ENCODE measurements at regions not wholly inside any gene's neighbourhood (a gene's known extent, or its start where the extent isn't known, plus 50 kb on each side); places are given as distances from the start of the nearest gene placed in this dataset.
A peak's percentile ranks its signal among the peaks of the same experiment; 100 is the strongest.

DNA sequence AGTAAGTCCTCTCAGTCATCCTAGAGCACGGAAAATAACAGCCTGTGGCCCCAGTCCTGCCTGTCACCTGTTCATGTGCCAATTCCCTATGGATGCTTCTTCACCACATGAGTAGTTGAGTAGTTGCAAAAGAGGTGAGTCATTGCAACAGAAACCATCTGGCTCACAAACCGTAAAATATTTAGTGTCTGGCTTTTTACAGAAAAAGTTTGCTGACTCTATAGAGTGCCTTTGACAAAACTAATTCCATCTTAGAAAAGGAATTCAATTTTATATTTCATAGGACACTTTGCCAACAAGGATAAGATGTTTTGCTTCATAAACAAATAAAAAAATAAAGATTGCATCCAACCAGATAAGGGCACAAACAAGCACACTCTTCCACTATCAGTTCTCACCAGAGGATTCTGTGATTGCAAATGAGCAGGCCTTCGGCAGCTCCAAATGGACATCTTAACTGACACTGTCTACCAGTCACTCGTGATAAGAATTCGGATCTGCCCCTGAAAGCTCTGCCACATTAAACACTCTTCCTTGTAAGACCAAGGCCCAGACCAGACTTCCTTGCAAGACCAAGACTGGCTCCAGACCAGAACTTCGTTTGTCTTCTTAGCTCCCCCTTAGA lies 242.7 kb upstream of the SEMA3C start (continued):
- no peak for TF ChIP-seq KLF1 (tag by site-specific recombination; IDR thresholded peaks at IDR 0.05)
- no peak for TF ChIP-seq ZNF560 (tag by site-specific recombination; IDR thresholded peaks at IDR 0.05; ENCODE audit: borderline replicate concordance)
- TF ChIP-seq ZNF433 (tag by site-specific recombination; IDR thresholded peaks at IDR 0.05; ENCODE audit: low read depth), result no peak
- no peak for TF ChIP-seq ZNF354C (tag by site-specific recombination; IDR thresholded peaks at IDR 0.05; ENCODE audit: borderline replicate concordance, low read depth)
- TF ChIP-seq ZBTB1 (tag by site-specific recombination; IDR thresholded peaks at IDR 0.05), result no peak
- TF ChIP-seq ZNF214 (tag by site-specific recombination; IDR thresholded peaks at IDR 0.05; ENCODE audit: borderline replicate concordance), result no peak
- no peak for TF ChIP-seq YY2 (tag by site-specific recombination; IDR thresholded peaks at IDR 0.05)
- TF ChIP-seq ZNF629 (tag by site-specific recombination; IDR thresholded peaks at IDR 0.05), result peak; percentile 36; the same call in 1 of the 2 replicates
- TF ChIP-seq ZSCAN23 (tag by site-specific recombination; IDR thresholded peaks at IDR 0.05), result no peak
- TF ChIP-seq GLI4 (tag by site-specific recombination; IDR thresholded peaks at IDR 0.05), result no peak
- TF ChIP-seq HOXA7 (CRISPR knock-in tag; IDR thresholded peaks at IDR 0.05; ENCODE audit: borderline replicate concordance), result no peak
- no peak for TF ChIP-seq ZNF791 (tag by site-specific recombination; IDR thresholded peaks at IDR 0.05)
- TF ChIP-seq ZBTB8A (tag by site-specific recombination; IDR thresholded peaks at IDR 0.05), result no peak
- TF ChIP-seq BCL11B (tag by site-specific recombination; IDR thresholded peaks at IDR 0.05; ENCODE audit: low read depth), result no peak
- no peak for TF ChIP-seq ZBTB7A (tag by site-specific recombination; IDR thresholded peaks at IDR 0.05; ENCODE audit: low read depth)
- TF ChIP-seq ZNF302 (tag by site-specific recombination; IDR thresholded peaks at IDR 0.05; ENCODE audit: low read depth), result 0 out of 2 replicates have a peak, but pooled peaks have one; percentile 34
- TF ChIP-seq, protein P1, sequence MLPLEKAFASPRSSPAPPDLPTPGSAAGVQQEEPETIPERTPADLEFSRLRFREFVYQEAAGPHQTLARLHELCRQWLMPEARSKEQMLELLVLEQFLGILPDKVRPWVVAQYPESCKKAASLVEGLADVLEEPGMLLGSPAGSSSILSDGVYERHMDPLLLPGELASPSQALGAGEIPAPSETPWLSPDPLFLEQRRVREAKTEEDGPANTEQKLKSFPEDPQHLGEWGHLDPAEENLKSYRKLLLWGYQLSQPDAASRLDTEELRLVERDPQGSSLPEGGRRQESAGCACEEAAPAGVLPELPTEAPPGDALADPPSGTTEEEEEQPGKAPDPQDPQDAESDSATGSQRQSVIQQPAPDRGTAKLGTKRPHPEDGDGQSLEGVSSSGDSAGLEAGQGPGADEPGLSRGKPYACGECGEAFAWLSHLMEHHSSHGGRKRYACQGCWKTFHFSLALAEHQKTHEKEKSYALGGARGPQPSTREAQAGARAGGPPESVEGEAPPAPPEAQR (tag by site-specific recombination; IDR thresholded peaks at IDR 0.05), result no peak
- TF ChIP-seq ZXDB (tag by site-specific recombination; IDR thresholded peaks at IDR 0.05), result no peak
- TF ChIP-seq, protein P2, sequence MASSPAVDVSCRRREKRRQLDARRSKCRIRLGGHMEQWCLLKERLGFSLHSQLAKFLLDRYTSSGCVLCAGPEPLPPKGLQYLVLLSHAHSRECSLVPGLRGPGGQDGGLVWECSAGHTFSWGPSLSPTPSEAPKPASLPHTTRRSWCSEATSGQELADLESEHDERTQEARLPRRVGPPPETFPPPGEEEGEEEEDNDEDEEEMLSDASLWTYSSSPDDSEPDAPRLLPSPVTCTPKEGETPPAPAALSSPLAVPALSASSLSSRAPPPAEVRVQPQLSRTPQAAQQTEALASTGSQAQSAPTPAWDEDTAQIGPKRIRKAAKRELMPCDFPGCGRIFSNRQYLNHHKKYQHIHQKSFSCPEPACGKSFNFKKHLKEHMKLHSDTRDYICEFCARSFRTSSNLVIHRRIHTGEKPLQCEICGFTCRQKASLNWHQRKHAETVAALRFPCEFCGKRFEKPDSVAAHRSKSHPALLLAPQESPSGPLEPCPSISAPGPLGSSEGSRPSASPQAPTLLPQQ (tag by site-specific recombination; IDR thresholded peaks at IDR 0.05), result no peak
- TF ChIP-seq KLF10 (tag by site-specific recombination; IDR thresholded peaks at IDR 0.05), result no peak
- TF ChIP-seq PRDM10 (tag by site-specific recombination; IDR thresholded peaks at IDR 0.05), result no peak
- no peak for TF ChIP-seq ZNF404 (tag by site-specific recombination; IDR thresholded peaks at IDR 0.05)
- TF ChIP-seq ZNF600 (tag by site-specific recombination; IDR thresholded peaks at IDR 0.05), result no peak
- peak; percentile 40; the same call in 1 of the 2 replicates for TF ChIP-seq ZBTB17 (tag by site-specific recombination; IDR thresholded peaks at IDR 0.05)
- no peak for TF ChIP-seq OVOL3 (tag by site-specific recombination; IDR thresholded peaks at IDR 0.05)
- TF ChIP-seq EGR2 (tag by site-specific recombination; IDR thresholded peaks at IDR 0.05; ENCODE audit: low read depth), result no peak
- TF ChIP-seq ZNF398 (tag by site-specific recombination; IDR thresholded peaks at IDR 0.05), result no peak
- no peak for TF ChIP-seq ZNF843 (tag by site-specific recombination; IDR thresholded peaks at IDR 0.05)
- no peak for TF ChIP-seq ZFHX2 (tag by site-specific recombination; conservative IDR thresholded peaks at IDR 0.05)
- TF ChIP-seq GLIS2 (tag by site-specific recombination; IDR thresholded peaks at IDR 0.05), result no peak
- TF ChIP-seq, protein P3, sequence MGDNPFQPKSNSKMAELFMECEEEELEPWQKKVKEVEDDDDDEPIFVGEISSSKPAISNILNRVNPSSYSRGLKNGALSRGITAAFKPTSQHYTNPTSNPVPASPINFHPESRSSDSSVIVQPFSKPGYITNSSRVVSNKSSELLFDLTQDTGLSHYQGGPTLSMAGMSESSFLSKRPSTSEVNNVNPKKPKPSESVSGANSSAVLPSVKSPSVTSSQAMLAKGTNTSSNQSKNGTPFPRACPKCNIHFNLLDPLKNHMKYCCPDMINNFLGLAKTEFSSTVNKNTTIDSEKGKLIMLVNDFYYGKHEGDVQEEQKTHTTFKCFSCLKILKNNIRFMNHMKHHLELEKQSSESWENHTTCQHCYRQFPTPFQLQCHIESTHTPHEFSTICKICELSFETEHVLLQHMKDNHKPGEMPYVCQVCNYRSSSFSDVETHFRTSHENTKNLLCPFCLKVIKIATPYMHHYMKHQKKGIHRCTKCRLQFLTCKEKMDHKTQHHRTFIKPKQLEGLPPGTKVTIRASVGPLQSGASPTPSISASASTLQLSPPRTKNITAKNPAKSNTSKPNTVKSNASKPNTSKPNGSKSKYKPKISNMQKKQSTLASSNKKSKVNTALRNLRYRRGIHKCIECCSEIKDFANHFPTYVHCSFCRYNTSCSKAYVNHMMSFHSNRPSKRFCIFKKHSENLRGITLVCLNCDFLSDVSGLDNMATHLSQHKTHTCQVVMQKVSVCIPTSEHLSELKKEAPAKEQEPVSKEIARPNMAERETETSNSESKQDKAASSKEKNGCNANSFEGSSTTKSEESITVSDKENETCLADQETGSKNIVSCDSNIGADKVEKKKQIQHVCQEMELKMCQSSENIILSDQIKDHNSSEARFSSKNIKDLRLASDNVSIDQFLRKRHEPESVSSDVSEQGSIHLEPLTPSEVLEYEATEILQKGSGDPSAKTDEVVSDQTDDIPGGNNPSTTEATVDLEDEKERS (tag by site-specific recombination; IDR thresholded peaks at IDR 0.05), result no peak
